SK-N-SH treated with all-trans-retinoic acid at 6 μM for 48 hours (cell line): ENCODE measurements at regions not wholly inside any gene's neighbourhood (a gene's known extent, or its start where the extent isn't known, plus 50 kb on each side); places are given as distances from the start of the nearest gene placed in this dataset.

Experiments used
- ATAC-seq: fragments of 200-7000 bp; cut with Tn5 transposase; 3 replicates; pipeline ENCODE4 v1.9.1; 2020; ENCODE audit warnings: mild to moderate bottlenecking, moderate library complexity
- ARNTL ChIP-seq: fragments of 450-650 bp; formaldehyde crosslinking; IDR thresholded peaks from 2 replicates; pipeline ENCODE4 v1.5.0; 2020; ENCODE audit warnings: low read depth, mild to moderate bottlenecking, moderate library complexity, borderline replicate concordance
- BACH2 ChIP-seq: fragments of 250-450 bp; sonication (Bioruptor Pico); IDR thresholded peaks from 2 replicates; pipeline ENCODE4 v1.9.0; 2021; ENCODE audit warnings: mild to moderate bottlenecking, borderline replicate concordance
- CSDC2 ChIP-seq: fragments of 250-450 bp; sonication (Bioruptor Pico); IDR thresholded peaks from 2 replicates; pipeline ENCODE4 v1.5.0; 2020; ENCODE audit warnings: mild to moderate bottlenecking, moderate library complexity
- ESRRG ChIP-seq: fragments of 250-450 bp; sonication (Bioruptor Pico); IDR thresholded peaks from 2 replicates; pipeline ENCODE4 v1.6.1; 2021; ENCODE audit warnings: mild to moderate bottlenecking
- ISL1 ChIP-seq: fragments of 250-450 bp; sonication (Bioruptor Pico); IDR thresholded peaks from 2 replicates; pipeline ENCODE4 v2.1.2; 2022; ENCODE audit warnings: mild to moderate bottlenecking, moderate library complexity
- RARB ChIP-seq: fragments of 250-450 bp; sonication (Bioruptor Pico); IDR thresholded peaks from 2 replicates; pipeline ENCODE4 v1.8.0; 2021; ENCODE audit warnings: mild to moderate bottlenecking, moderate library complexity
- SNAI2 ChIP-seq: fragments of 250-450 bp; sonication (Bioruptor Pico); IDR thresholded peaks from 2 replicates; pipeline ENCODE4 v1.5.0; 2020; ENCODE audit warnings: mild to moderate bottlenecking, moderate library complexity
- TCF4 ChIP-seq: fragments of 250-450 bp; sonication (Bioruptor Pico); IDR thresholded peaks from 2 replicates; pipeline ENCODE4 v1.8.0; 2021; ENCODE audit warnings: mild to moderate bottlenecking, moderate library complexity, borderline replicate concordance
- ZC3H10 ChIP-seq: fragments of 250-450 bp; sonication (Bioruptor Pico); IDR thresholded peaks from 2 replicates; pipeline ENCODE4 v1.5.1; 2021; ENCODE audit warnings: mild to moderate bottlenecking, moderate library complexity
- ZFP3 ChIP-seq: fragments of 250-450 bp; sonication (Bioruptor Pico); IDR thresholded peaks from 2 replicates; pipeline ENCODE4 v1.5.0; 2020; ENCODE audit warnings: mild to moderate bottlenecking, moderate library complexity
- ZNF565 ChIP-seq: fragments of 450-650 bp; formaldehyde crosslinking; conservative IDR thresholded peaks from 2 replicates; pipeline ENCODE4 v1.5.0; 2020; ENCODE audit warnings: low read depth, mild to moderate bottlenecking, moderate library complexity
- ZNF70 ChIP-seq: fragments of 450-650 bp; formaldehyde crosslinking; IDR thresholded peaks from 2 replicates; pipeline ENCODE4 v1.5.0; 2020; ENCODE audit warnings: mild to moderate bottlenecking, moderate library complexity
- TF ChIP-seq, protein P1 (sequence below): fragments of 250-450 bp; sonication (Bioruptor Pico); IDR thresholded peaks from 2 replicates; pipeline ENCODE4 v1.8.0; 2021; ENCODE audit warnings: low read depth, mild to moderate bottlenecking, moderate library complexity, borderline replicate concordance
- TF ChIP-seq, protein P2 (sequence below): fragments of 250-450 bp; sonication (Bioruptor Pico); IDR thresholded peaks from 2 replicates; pipeline ENCODE4 v1.5.1; 2021; ENCODE audit warnings: mild to moderate bottlenecking, moderate library complexity
- TF ChIP-seq, protein P3 (sequence below): fragments of 250-450 bp; sonication (Bioruptor Pico); IDR thresholded peaks from 2 replicates; pipeline ENCODE4 v1.5.1; 2020; ENCODE audit warnings: low read depth, mild to moderate bottlenecking, moderate library complexity
- TF ChIP-seq, protein P4 (sequence below): fragments of 250-450 bp; sonication (Bioruptor Pico); IDR thresholded peaks from 2 replicates; pipeline ENCODE4 v1.8.0; 2020; ENCODE audit warnings: mild to moderate bottlenecking, moderate library complexity, borderline replicate concordance

DNA sequence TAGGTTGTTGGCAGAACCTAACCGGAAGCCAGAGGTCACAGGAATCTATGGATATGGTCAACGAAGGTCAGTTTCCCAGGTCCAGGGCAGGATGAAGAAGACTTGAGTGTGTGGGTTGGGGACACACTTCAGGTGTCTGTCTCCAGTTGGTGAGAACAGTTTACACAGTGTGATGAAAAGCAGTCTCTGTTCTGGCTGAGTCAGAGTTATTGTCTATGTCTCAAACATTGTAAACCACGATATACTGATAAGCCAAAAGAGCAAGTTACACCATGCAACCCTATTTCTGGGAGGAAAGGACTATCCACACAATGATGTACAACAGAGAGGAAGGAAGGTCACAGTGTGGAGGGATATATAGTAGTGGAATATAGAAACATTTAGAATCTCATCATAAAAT lies 187.1 kb upstream of the C1QTNF7 start (continued):
- TF ChIP-seq, protein P1, sequence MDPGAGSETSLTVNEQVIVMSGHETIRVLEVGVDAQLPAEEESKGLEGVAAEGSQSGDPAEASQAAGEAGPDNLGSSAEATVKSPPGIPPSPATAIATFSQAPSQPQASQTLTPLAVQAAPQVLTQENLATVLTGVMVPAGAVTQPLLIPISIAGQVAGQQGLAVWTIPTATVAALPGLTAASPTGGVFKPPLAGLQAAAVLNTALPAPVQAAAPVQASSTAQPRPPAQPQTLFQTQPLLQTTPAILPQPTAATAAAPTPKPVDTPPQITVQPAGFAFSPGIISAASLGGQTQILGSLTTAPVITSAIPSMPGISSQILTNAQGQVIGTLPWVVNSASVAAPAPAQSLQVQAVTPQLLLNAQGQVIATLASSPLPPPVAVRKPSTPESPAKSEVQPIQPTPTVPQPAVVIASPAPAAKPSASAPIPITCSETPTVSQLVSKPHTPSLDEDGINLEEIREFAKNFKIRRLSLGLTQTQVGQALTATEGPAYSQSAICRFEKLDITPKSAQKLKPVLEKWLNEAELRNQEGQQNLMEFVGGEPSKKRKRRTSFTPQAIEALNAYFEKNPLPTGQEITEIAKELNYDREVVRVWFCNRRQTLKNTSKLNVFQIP (CRISPR knock-in tag), result no peak
- TF ChIP-seq ESRRG (CRISPR knock-in tag) (no peak), ZC3H10 (CRISPR knock-in tag) (no peak), RARB (CRISPR knock-in tag) (no peak), ZNF70 (CRISPR knock-in tag) (no peak), SNAI2 (no peak)
- TF ChIP-seq, protein P2, sequence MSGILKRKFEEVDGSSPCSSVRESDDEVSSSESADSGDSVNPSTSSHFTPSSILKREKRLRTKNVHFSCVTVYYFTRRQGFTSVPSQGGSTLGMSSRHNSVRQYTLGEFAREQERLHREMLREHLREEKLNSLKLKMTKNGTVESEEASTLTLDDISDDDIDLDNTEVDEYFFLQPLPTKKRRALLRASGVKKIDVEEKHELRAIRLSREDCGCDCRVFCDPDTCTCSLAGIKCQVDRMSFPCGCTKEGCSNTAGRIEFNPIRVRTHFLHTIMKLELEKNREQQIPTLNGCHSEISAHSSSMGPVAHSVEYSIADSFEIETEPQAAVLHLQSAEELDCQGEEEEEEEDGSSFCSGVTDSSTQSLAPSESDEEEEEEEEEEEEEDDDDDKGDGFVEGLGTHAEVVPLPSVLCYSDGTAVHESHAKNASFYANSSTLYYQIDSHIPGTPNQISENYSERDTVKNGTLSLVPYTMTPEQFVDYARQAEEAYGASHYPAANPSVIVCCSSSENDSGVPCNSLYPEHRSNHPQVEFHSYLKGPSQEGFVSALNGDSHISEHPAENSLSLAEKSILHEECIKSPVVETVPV (CRISPR knock-in tag), result no peak

DNA sequence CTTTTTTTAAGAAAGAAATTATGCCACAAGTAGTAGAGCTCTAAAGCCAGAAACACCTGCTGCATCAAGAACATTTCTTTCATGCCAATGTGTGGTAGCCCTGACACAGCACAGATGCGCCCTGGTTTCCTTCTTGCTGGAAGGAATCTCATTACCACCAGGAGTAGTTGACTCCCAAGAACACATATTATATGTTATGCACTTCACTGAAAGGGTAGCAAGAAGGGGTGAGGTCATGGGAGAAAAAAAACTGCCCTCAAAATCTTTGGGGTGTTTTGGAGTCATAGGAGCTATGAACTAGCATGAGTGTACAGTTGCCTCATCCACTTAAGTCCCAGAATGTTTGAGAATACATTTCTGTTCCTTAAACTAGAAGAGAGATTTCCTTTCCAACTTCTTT lies 185.8 kb upstream of the C1QTNF7 start:
- TF ChIP-seq, protein P3, sequence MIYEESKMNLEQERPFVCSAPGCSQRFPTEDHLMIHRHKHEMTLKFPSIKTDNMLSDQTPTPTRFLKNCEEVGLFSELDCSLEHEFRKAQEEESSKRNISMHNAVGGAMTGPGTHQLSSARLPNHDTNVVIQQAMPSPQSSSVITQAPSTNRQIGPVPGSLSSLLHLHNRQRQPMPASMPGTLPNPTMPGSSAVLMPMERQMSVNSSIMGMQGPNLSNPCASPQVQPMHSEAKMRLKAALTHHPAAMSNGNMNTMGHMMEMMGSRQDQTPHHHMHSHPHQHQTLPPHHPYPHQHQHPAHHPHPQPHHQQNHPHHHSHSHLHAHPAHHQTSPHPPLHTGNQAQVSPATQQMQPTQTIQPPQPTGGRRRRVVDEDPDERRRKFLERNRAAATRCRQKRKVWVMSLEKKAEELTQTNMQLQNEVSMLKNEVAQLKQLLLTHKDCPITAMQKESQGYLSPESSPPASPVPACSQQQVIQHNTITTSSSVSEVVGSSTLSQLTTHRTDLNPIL (CRISPR knock-in tag), result no peak
- TF ChIP-seq SNAI2 (no peak), ZFP3 (no peak), ZNF70 (CRISPR knock-in tag) (no peak)
- TF ChIP-seq, protein P1 (CRISPR knock-in tag), result no peak
- no peak for ATAC-seq

DNA sequence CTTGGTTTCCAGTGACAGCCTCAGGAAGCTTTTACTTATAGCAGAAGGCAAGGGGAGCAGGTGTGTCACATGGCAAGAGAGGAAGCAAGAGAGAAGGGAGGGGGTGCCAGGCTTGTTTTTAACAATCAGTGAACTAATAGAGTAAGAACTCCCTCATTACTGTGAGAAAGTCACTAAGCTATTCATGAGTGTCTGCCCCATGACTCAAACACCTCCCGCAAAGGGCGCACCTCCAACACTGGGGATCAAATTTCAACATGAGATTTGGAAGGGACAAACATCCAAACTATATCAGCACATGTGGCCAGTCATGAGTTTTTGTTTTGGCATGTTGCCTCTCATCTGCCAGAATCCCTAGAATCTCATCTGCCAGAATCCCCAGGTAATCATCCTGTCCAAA lies 183.5 kb upstream of the C1QTNF7 start:
- no peak for ATAC-seq
- TF ChIP-seq BACH2 (CRISPR knock-in tag) (no peak), ZC3H10 (CRISPR knock-in tag) (no peak), ISL1 (CRISPR knock-in tag) (no peak), TCF4 (CRISPR knock-in tag) (no peak), RARB (CRISPR knock-in tag) (no peak), ARNTL (CRISPR knock-in tag) (no peak), CSDC2 (CRISPR knock-in tag) (no peak), ESRRG (CRISPR knock-in tag) (no peak), ZNF565 (no peak)
- TF ChIP-seq, protein P2 (CRISPR knock-in tag), result no peak
- TF ChIP-seq, protein P4, sequence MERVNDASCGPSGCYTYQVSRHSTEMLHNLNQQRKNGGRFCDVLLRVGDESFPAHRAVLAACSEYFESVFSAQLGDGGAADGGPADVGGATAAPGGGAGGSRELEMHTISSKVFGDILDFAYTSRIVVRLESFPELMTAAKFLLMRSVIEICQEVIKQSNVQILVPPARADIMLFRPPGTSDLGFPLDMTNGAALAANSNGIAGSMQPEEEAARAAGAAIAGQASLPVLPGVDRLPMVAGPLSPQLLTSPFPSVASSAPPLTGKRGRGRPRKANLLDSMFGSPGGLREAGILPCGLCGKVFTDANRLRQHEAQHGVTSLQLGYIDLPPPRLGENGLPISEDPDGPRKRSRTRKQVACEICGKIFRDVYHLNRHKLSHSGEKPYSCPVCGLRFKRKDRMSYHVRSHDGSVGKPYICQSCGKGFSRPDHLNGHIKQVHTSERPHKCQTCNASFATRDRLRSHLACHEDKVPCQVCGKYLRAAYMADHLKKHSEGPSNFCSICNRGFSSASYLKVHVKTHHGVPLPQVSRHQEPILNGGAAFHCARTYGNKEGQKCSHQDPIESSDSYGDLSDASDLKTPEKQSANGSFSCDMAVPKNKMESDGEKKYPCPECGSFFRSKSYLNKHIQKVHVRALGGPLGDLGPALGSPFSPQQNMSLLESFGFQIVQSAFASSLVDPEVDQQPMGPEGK (CRISPR knock-in tag), result no peak
- TF ChIP-seq, protein P1 (CRISPR knock-in tag), result no peak
- TF ChIP-seq, all 23 proteins: peak for 0
